HCT116 (cell line): ENCODE measurements at regions not wholly inside any gene's neighbourhood (a gene's known extent, or its start where the extent isn't known, plus 50 kb on each side); places are given as distances from the start of the nearest gene placed in this dataset.

Source experiments
- ATAC-seq: fragments of 200-7000 bp; cut with Tn5 transposase; 2 replicates; pipeline ENCODE4 v1.9.1; 2020; ENCODE audit warnings: mild to moderate bottlenecking, moderate library complexity
- BruUV-seq: library from RNA; stranded (reverse); fragments of 400-500 nt; replicated peaks from 2 replicates; lab custom pipeline; 2021; lab: Mats Ljungman, UMichigan
- CTCF ChIA-PET: fragments of 300-600 bp; sonication (Branson Sonifier 250); formaldehyde crosslinking; loops from one replicate; lab custom pipeline; 2021; ENCODE audit warnings: antibody characterized with exemption; lab: Charles Lee
- POLR2A ChIA-PET: fragments of 300-600, 350-600 bp; sonication (Branson Sonifier 250); formaldehyde crosslinking; loops from one replicate; lab custom pipeline; 2021; ENCODE audit warnings: antibody characterized with exemption; lab: Charles Lee
- RAD21 ChIA-PET, 2 experiments: fragments of 300-600 bp; sonication (Branson Sonifier 250); formaldehyde crosslinking; loops; one replicate each; lab custom pipeline; 2023; ENCODE audit warnings: low total read pairs in 2 of 2; ENCODE audit not compliant: uncharacterized antibody in 2 of 2, unreplicated experiment in 2 of 2, low non-redundant PET in 1 of 2; lab: Charles Lee
- DNase-seq: peaks from one replicate; pipeline ENCODE4 v3.0.0-alpha.2; 2010; ENCODE audit warnings: low read depth, low spot score
- H2AFZ ChIP-seq: fragments of 200-600 bp; shearing (Covaris generic), sonication (generic); 2 replicates; pipeline ENCODE4 v1.6.1; 2017; ENCODE audit warnings: low read depth, mixed run types, mixed read lengths, antibody characterized with exemption, low read length; ENCODE audit not compliant: poor library complexity, severe bottlenecking
- H3K27ac ChIP-seq: 2 replicates; pipeline ENCODE4 v1.5.1; 2012; ENCODE audit warnings: low read depth, low read length
- H3K27me3 ChIP-seq: fragments of 200-600 bp; sonication (generic); 2 replicates; pipeline ENCODE4 v1.6.1; 2016; ENCODE audit warnings: mixed run types, low read length, mixed read lengths; ENCODE audit not compliant: insufficient read depth
- H3K36me3 ChIP-seq, 2 experiments: fragments of 200-500 bp in 1 of 2; fragments of 200-600 bp in 1 of 2; sonication (Bioruptor generic) in 1 of 2; sonication (generic) in 1 of 2; 2 replicates each; pipeline versions ENCODE4 v1.5.1 to v1.6.1; 2014 to 2016; ENCODE audit warnings: low read length in 2 of 2, inconsistent platforms in 1 of 2, mixed read lengths in 1 of 2, mixed run types in 1 of 2; ENCODE audit not compliant: insufficient read depth in 2 of 2, control insufficient read depth in 1 of 2
- H3K4me1 ChIP-seq, 2 experiments: fragments of 200-600 bp in 1 of 2; sonication (generic) in 1 of 2; 2 replicates each; pipeline versions ENCODE4 v1.5.1 to v1.6.1; 2012 to 2017; ENCODE audit warnings: low read length in 2 of 2, inconsistent platforms in 1 of 2, mild to moderate bottlenecking in 1 of 2, mixed read lengths in 1 of 2, mixed run types in 1 of 2, moderate library complexity in 1 of 2; ENCODE audit not compliant: insufficient read depth in 2 of 2, control insufficient read depth in 1 of 2
- H3K4me2 ChIP-seq: fragments of 200-600 bp; sonication (generic); 2 replicates; pipeline ENCODE4 v1.6.1; 2017; ENCODE audit warnings: mixed run types, low read length, mixed read lengths
- H3K4me3 ChIP-seq, 2 experiments: fragments of 200-600 bp in 1 of 2; sonication (generic) in 1 of 2; replicated peaks in 1 of 2; 2 replicates each; pipeline ENCODE4 v1.5.1; 2011 to 2016; ENCODE audit warnings: low read length in 2 of 2, control low read depth in 1 of 2, low read depth in 1 of 2, mild to moderate bottlenecking in 1 of 2, mixed read lengths in 1 of 2, mixed run types in 1 of 2
- H3K79me2 ChIP-seq: fragments of 200-600 bp; sonication (generic); 2 replicates; pipeline ENCODE4 v1.6.1; 2017; ENCODE audit warnings: mild to moderate bottlenecking, mixed run types, low read length, moderate library complexity, mixed read lengths; ENCODE audit not compliant: insufficient read depth
- H3K9ac ChIP-seq: fragments of 200-600 bp; sonication (generic); 2 replicates; pipeline ENCODE4 v1.6.1; 2016; ENCODE audit warnings: low read length, mixed read lengths
- H3K9me2 ChIP-seq: fragments of 200-600 bp; sonication (generic), shearing (Covaris generic); 2 replicates; pipeline ENCODE4 v1.6.1; 2017; ENCODE audit warnings: mixed run types, mild to moderate bottlenecking, moderate library complexity; ENCODE audit not compliant: insufficient read depth
- H3K9me3 ChIP-seq, 2 experiments: fragments of 200-500 bp in 1 of 2; fragments of 200-600 bp in 1 of 2; sonication (Bioruptor generic) in 1 of 2; sonication (generic) in 1 of 2; 2 replicates each; pipeline ENCODE4 v1.6.1; 2014 to 2017; ENCODE audit warnings: low read length in 2 of 2, mixed read lengths in 2 of 2, inconsistent platforms in 1 of 2, low read depth in 1 of 2, mild to moderate bottlenecking in 1 of 2, mixed run types in 1 of 2, moderate library complexity in 1 of 2; ENCODE audit not compliant: control insufficient read depth in 1 of 2, insufficient read depth in 1 of 2
- H4K20me1 ChIP-seq: fragments of 200-600 bp; sonication (generic), shearing (Covaris generic); 2 replicates; pipeline ENCODE4 v1.6.1; 2017; ENCODE audit warnings: mixed run types, mild to moderate bottlenecking, moderate library complexity; ENCODE audit not compliant: insufficient read depth
- ATF3 ChIP-seq: IDR thresholded peaks from 2 replicates; pipeline ENCODE4 v1.6.1; 2012
- CBX3 ChIP-seq: IDR thresholded peaks from 2 replicates; pipeline ENCODE4 v1.6.1; 2012; ENCODE audit warnings: low read depth
- CEBPB ChIP-seq: IDR thresholded peaks from 2 replicates; pipeline ENCODE4 v1.6.1; 2012; ENCODE audit warnings: low read depth
- CTCF ChIP-seq, 3 experiments: fragments of 200-600 bp in 1 of 3; sonication (generic) in 1 of 3; IDR thresholded peaks in 2 of 3; conservative IDR thresholded peaks in 1 of 3; 2 replicates each; pipeline ENCODE4 v1.5.1; 2012 to 2017; ENCODE audit warnings: low read depth in 2 of 3, low read length in 2 of 3, antibody characterized with exemption in 1 of 3, borderline replicate concordance in 1 of 3, control low read depth in 1 of 3, mild to moderate bottlenecking in 1 of 3, mixed read lengths in 1 of 3, mixed run types in 1 of 3, moderate library complexity in 1 of 3; ENCODE audit not compliant: insufficient read depth in 1 of 3
- EGR1 ChIP-seq: IDR thresholded peaks from 2 replicates; pipeline ENCODE4 v1.6.1; 2012; ENCODE audit warnings: low read depth
- ELF1 ChIP-seq: IDR thresholded peaks from 2 replicates; pipeline ENCODE4 v1.6.1; 2012; ENCODE audit warnings: low read depth, borderline replicate concordance
- FOSL1 ChIP-seq: IDR thresholded peaks from 2 replicates; pipeline ENCODE4 v1.6.1; 2012; ENCODE audit warnings: low read depth
- MAX ChIP-seq: IDR thresholded peaks from 2 replicates; pipeline ENCODE4 v1.6.1; 2012
- POLR2A ChIP-seq: IDR thresholded peaks from 2 replicates; pipeline ENCODE4 v1.7.0; 2011; ENCODE audit warnings: borderline replicate concordance; ENCODE audit not compliant: insufficient read depth, insufficient read length; ENCODE audit errors: extremely low read depth
- POLR2AphosphoS5 ChIP-seq: IDR thresholded peaks from 2 replicates; pipeline ENCODE4 v1.6.1; 2011; ENCODE audit warnings: mild to moderate bottlenecking, low read depth, low read length, moderate library complexity
- REST ChIP-seq: IDR thresholded peaks from 2 replicates; pipeline ENCODE4 v1.6.1; 2012; ENCODE audit warnings: low read depth
- SIN3A ChIP-seq: IDR thresholded peaks from 2 replicates; pipeline ENCODE4 v1.6.1; 2012; ENCODE audit warnings: low read depth
- SP1 ChIP-seq: IDR thresholded peaks from 2 replicates; pipeline ENCODE4 v1.6.1; 2012; ENCODE audit warnings: low read depth
- TCF7L2 ChIP-seq: IDR thresholded peaks from 2 replicates; pipeline ENCODE4 v1.7.0; 2011; ENCODE audit warnings: borderline replicate concordance, inconsistent platforms; ENCODE audit not compliant: insufficient read depth, insufficient read length; ENCODE audit errors: extremely low read depth
- ZBTB33 ChIP-seq: IDR thresholded peaks from 2 replicates; pipeline ENCODE4 v1.6.1; 2011; ENCODE audit warnings: mild to moderate bottlenecking, low read length, moderate library complexity; ENCODE audit not compliant: insufficient replicate concordance; ENCODE audit errors: extremely low read depth
- ZFX ChIP-seq: fragments of 450-650 bp; IDR thresholded peaks from 2 replicates; pipeline ENCODE4 v1.6.1; 2017
- intact Hi-C: fragments of 100-400 bp; cut with micrococcal nuclease; formaldehyde crosslinking; loops from 2 replicates; pipeline ENCODE4 v1.10.0; 2022

- Histone ChIP-seq H2AFZ (no peak overlapping the region), H3K4me3 (no peak overlapping the region), H3K27me3 (no peaks in the 10 kb centered on the region), H3K4me2 (no peak overlapping the region), H3K27ac (no peak overlapping the region), H3K36me3 (no peaks in the 10 kb centered on the region), H3K79me2 (no peaks in the 10 kb centered on the region), H3K9ac (no peak overlapping the region), H3K9me2 (no peaks in the 10 kb centered on the region), H3K4me1 (no peaks in the 10 kb centered on the region), H4K20me1 (no peaks in the 10 kb centered on the region), H3K9me3 (no peaks in the 10 kb centered on the region)
- TF ChIP-seq EGR1 (no peak), POLR2A (no peak), ATF3 (no peak), TCF7L2 (no peak), CBX3 (no peak), SP1 (no peak), ELF1 (no peak), CTCF (IDR thresholded peaks at IDR 0.05 in 2 of 3, conservative IDR thresholded peaks at IDR 0.05 in 1 of 3; ENCODE audit: borderline replicate concordance in 1 of 3, insufficient read depth in 1 of 3, low read depth in 2 of 3, low read length in 2 of 3) (no peak), MAX (no peak), ZFX (no peak), ZBTB33 (no peak), FOSL1 (no peak), CEBPB (no peak), POLR2AphosphoS5 (no peak), REST (no peak), SIN3A (no peak)
- DNase-seq = no peak
- ChIA-PET RAD21 (no interaction called here), POLR2A (no interaction called here), CTCF (no interaction called here)
- intact Hi-C loops = no loop called here
- no TSS peak for BruUV-seq
- no peak for ATAC-seq
These were observed 837.8 kb upstream of the LRRN3 start for GRCh38 chr7:110253093-110253492.
